ENCODE measurements at regions not wholly inside any gene's neighbourhood (a gene's known extent, or its start where the extent isn't known, plus 50 kb on each side); places are given as distances from the start of the nearest gene placed in this dataset.

DNA sequence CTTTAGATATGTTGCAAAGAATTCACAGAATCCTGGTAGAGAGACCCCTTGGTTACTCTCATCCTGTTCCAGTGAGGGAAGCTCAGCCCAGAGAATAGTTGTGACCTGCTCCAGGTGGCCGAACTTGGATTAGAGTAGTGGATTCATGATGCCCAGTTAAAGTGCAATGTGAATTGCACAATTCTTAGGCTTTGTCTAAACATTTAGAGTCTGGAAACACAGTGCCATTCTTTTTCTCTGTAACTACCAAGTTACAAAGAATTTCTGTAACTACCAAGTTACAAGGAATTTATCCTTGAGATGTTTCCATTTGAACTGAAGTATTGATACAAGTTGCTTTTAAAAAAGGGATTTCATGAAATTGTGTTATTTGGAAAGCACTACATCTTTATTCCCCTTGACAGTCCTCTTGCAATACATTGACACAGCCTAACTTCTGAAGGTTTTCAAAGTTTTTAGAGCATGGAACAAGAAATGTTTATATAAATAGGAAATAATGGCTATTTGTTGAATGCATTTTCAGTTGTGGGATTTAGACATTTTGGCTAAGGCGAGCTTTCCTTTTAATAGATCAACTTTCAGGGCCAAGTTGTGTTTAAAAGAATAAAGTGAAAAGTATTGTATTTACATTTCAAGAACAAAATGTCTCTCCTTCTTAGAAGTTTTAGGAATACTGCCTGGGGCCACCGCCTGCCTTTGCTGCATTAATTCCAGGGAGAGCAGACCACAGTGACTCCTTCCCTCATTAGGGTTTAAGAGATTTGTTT is 315.0 kb downstream of the LPIN1 start:
- no peak for DNase-seq (ENCODE audit: insufficient read length, low spot score)
- FAIRE-seq: no peak
- TF ChIP-seq, protein P1, sequence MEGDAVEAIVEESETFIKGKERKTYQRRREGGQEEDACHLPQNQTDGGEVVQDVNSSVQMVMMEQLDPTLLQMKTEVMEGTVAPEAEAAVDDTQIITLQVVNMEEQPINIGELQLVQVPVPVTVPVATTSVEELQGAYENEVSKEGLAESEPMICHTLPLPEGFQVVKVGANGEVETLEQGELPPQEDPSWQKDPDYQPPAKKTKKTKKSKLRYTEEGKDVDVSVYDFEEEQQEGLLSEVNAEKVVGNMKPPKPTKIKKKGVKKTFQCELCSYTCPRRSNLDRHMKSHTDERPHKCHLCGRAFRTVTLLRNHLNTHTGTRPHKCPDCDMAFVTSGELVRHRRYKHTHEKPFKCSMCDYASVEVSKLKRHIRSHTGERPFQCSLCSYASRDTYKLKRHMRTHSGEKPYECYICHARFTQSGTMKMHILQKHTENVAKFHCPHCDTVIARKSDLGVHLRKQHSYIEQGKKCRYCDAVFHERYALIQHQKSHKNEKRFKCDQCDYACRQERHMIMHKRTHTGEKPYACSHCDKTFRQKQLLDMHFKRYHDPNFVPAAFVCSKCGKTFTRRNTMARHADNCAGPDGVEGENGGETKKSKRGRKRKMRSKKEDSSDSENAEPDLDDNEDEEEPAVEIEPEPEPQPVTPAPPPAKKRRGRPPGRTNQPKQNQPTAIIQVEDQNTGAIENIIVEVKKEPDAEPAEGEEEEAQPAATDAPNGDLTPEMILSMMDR (IDR thresholded peaks at IDR 0.05; ENCODE audit: insufficient read depth, missing control alignments): no peak

DNA sequence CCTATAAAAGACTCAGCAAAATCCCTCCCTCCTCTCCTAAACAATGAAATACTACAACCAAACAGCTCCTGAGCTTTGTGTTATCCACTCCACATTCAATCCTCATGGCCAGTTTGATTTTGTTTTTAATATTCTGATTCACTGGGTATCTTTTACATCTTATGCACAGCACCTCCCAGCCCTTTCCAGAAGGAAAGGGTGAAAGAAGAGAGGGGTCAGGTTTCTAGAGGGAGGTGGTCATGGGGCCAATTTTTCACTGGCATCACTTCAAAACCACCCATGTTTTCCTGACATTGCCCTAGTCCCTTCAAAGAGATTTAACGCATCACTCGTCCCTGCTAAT is 315.6 kb downstream of the LPIN1 start:
- DNase-seq (ENCODE audit: insufficient read length, low spot score) (no peak), FAIRE-seq (no peak)
- TF ChIP-seq, protein P1 (IDR thresholded peaks at IDR 0.05; ENCODE audit: insufficient read depth, missing control alignments): no peak

DNA sequence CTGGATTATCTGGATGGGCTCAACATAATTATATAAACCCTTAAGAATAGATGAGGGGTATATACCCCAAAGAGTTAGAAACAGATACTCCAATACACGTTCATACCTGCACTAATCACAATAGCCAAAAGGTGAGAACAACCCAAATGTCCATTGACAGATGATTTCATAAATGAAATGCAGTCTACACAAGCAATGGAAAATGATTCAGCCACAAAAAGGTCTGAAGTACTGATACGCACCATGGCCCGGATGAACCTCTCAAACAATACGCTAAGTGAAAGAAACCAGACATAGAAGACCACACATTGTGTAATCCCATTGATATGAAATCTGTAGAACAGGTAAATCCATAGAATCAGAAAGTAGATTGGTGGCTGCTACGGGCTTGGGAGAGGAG is 316.8 kb downstream of the LPIN1 start:
- TF ChIP-seq, protein P1 (IDR thresholded peaks at IDR 0.05; ENCODE audit: insufficient read depth, missing control alignments): no peak
- no peak for FAIRE-seq
- no peak for DNase-seq (ENCODE audit: insufficient read length, low spot score)

DNA sequence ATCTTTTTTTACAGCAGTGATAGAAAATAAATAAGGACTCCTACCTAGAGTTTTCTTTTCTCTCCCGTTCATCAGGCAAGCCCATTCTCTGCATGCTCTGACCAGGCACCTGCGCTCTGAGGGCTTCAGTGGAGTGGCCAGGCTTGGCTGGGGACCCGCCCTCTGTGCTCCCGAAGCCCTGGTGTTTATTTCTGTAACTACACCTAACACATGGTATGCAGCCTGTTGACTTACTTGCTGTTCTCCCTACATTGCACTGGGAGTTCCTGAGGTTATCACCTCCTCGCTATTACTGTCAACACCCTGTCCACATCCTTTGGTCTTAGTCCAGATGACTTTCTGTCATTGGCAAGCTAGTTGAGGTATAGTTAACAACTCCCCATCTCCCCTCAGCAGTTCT is 317.7 kb downstream of the LPIN1 start:
- DNase-seq (ENCODE audit: insufficient read length, low spot score): no peak
- FAIRE-seq: no peak

DNA sequence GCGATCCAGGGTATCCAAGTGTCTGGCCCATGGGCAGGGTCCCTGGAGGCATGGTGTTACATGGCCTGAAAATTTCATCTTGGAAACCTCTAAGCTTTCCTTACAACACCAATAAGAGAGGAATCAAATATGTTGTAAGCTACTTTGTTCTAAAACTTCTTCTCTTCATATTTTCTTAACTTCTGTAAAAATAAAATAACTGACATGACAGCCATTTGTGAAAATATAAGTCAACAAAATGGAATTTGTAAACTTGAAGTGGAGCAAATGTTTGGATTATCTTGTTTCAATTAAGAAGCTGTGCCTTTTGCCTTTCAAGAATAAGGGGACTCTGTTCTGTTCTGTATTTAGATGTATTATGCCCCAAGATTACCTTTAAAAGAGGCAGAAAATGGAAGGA is 319.7 kb downstream of the LPIN1 start:
- no peak for FAIRE-seq
- TF ChIP-seq, protein P1 (IDR thresholded peaks at IDR 0.05; ENCODE audit: insufficient read depth, missing control alignments): no peak
- no peak for DNase-seq (ENCODE audit: insufficient read length, low spot score)

More for the DNA sequence above, 317.7 kb downstream of the LPIN1 start:
- TF ChIP-seq, protein P1 (IDR thresholded peaks at IDR 0.05; ENCODE audit: insufficient read depth, missing control alignments): no peak

DNA sequence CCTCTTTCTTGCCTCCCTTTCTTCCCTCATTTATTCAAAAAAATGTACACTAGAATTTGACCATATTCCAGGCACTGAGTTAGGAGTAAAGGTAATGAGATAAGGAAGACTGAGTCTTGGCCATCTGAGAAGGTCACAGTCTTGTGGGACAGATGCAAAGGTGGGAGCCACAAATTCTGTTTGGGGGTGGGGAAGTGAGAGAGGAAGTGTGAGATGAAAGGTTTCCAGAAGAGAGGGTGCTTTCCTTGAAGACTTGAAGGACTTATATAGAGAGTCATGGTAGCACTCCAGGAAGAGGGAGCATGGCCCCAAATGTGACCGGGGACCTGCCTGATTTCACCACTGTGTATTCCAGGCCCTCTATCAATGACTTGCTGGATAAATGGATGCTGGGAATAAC is 320.6 kb downstream of the LPIN1 start:
- no peak for DNase-seq (ENCODE audit: insufficient read length, low spot score)
- TF ChIP-seq, protein P1 (IDR thresholded peaks at IDR 0.05; ENCODE audit: insufficient read depth, missing control alignments): no peak
- FAIRE-seq: no peak

DNA sequence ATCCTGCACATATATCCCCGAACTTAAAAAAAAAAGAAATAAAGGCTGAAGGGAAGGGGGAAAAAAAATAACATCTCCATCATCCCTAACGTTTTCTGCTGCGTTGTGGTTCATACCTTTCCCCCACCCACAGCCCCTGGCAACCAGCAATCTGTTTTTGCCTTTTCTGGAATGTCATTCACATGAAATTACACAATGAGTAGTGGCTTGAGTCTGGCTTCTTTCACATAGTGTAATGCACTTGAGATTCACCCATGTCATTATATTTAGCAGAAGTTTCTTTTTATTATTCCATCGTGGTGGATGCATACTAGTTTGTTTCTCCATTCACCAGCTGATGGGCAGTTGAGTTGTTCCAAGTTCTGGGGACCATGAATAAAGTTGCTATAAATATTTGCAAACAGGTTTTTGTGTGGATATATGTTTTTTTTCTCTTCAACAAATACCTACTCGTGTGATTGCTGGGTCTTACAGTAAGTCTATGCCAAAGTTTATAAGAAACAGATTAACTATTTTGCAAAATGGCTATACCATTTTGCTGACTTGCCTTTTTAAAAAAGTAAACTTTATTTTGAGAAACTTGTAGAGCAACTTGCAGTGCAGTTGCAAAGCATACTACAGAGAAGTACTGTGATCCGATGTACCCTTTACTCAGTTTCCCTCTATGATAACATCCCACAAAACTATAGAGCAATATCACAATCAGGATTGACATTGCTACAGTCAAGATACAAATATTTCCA is 322.5 kb downstream of the LPIN1 start:
- FAIRE-seq: no peak
- TF ChIP-seq, protein P1 (IDR thresholded peaks at IDR 0.05; ENCODE audit: insufficient read depth, missing control alignments): no peak
- no peak for DNase-seq (ENCODE audit: insufficient read length, low spot score)
